ENCODE measurements at regions not wholly inside any gene's neighbourhood (a gene's known extent, or its start where the extent isn't known, plus 50 kb on each side); places are given as distances from the start of the nearest gene placed in this dataset.
"Not testable (repeated sequence)": the region's sequence is repeated elsewhere in the genome, so short reads cannot be mapped to it uniquely, and the experiment has no call there.

GRCh38 chr6:74492587-74492986 is 713.3 kb downstream of the COL12A1 start:
- no peaks in the 10 kb centered on the region for H3K9me3 ChIP-seq
- TF ChIP-seq, protein P1, sequence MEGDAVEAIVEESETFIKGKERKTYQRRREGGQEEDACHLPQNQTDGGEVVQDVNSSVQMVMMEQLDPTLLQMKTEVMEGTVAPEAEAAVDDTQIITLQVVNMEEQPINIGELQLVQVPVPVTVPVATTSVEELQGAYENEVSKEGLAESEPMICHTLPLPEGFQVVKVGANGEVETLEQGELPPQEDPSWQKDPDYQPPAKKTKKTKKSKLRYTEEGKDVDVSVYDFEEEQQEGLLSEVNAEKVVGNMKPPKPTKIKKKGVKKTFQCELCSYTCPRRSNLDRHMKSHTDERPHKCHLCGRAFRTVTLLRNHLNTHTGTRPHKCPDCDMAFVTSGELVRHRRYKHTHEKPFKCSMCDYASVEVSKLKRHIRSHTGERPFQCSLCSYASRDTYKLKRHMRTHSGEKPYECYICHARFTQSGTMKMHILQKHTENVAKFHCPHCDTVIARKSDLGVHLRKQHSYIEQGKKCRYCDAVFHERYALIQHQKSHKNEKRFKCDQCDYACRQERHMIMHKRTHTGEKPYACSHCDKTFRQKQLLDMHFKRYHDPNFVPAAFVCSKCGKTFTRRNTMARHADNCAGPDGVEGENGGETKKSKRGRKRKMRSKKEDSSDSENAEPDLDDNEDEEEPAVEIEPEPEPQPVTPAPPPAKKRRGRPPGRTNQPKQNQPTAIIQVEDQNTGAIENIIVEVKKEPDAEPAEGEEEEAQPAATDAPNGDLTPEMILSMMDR (IDR thresholded peaks at IDR 0.05 in 4 of 5, conservative IDR thresholded peaks at IDR 0.05 in 1 of 5) = no peak
- no peak for TF ChIP-seq POLR2A (IDR thresholded peaks at IDR 0.05)
- in situ Hi-C loops (cut with MboI; ENCODE audit: low sequenced_read_pairs in 4 of 4) = no loop called here
- DNase-seq (no peak), ATAC-seq (no peak)
- H3K4me1 ChIP-seq = no peaks in the 10 kb centered on the region
- no peaks in the 10 kb centered on the region for H3K27me3 ChIP-seq
- no peak overlapping the region for H3K4me3 ChIP-seq
- H3K36me3 ChIP-seq = no peaks in the 10 kb centered on the region
- no peak overlapping the region for H3K27ac ChIP-seq
- intact Hi-C loops (cut with DNase I; ENCODE audit: low total_unique reads) = no loop called here

GRCh38 chr6:74491844-74492374 is 713.9 kb downstream of the COL12A1 start:
- ATAC-seq (no peak), DNase-seq (no peak)
- TF ChIP-seq POLR2A (IDR thresholded peaks at IDR 0.05) = no peak
- TF ChIP-seq, protein P1 (IDR thresholded peaks at IDR 0.05 in 4 of 5, conservative IDR thresholded peaks at IDR 0.05 in 1 of 5) = no peak
- Histone ChIP-seq H3K36me3 (no peaks in the 10 kb centered on the region), H3K27me3 (no peaks in the 10 kb centered on the region), H3K4me3 (no peak overlapping the region), H3K27ac (no peak overlapping the region), H3K4me1 (no peaks in the 10 kb centered on the region), H3K9me3 (no peaks in the 10 kb centered on the region)
- intact Hi-C loops (cut with DNase I; ENCODE audit: low total_unique reads) (no loop called here), in situ Hi-C loops (cut with MboI; ENCODE audit: low sequenced_read_pairs in 4 of 4) (no loop called here)

- in situ Hi-C loops (cut with MboI; ENCODE audit: low sequenced_read_pairs in 4 of 4); H3K9me3 ChIP-seq; H3K4me1 ChIP-seq; intact Hi-C loops (cut with DNase I; ENCODE audit: low total_unique reads); H3K27ac ChIP-seq; H3K4me3 ChIP-seq; H3K36me3 ChIP-seq; ATAC-seq; H3K27me3 ChIP-seq; DNase-seq: not testable (repeated sequence)
Measured at GRCh38 chr6:74488726-74489125, 717.1 kb downstream of the COL12A1 start.

- ATAC-seq = no peak
- Histone ChIP-seq H3K36me3 (no peaks in the 10 kb centered on the region), H3K4me1 (no peaks in the 10 kb centered on the region), H3K9me3 (no peaks in the 10 kb centered on the region), H3K27ac (no peak overlapping the region), H3K4me3 (no peak overlapping the region), H3K27me3 (no peaks in the 10 kb centered on the region)
- no peak for DNase-seq
- intact Hi-C loops (cut with DNase I; ENCODE audit: low total_unique reads) = no loop called here
- TF ChIP-seq, protein P1 (IDR thresholded peaks at IDR 0.05 in 4 of 5, conservative IDR thresholded peaks at IDR 0.05 in 1 of 5) = no peak
- TF ChIP-seq POLR2A (IDR thresholded peaks at IDR 0.05) = no peak
- in situ Hi-C loops (cut with MboI; ENCODE audit: low sequenced_read_pairs in 4 of 4) = no loop called here
Measured at GRCh38 chr6:74482180-74482579, 723.7 kb downstream of the COL12A1 start.

GRCh38 chr6:74480561-74480960 is 725.3 kb downstream of the COL12A1 start:
- Histone ChIP-seq H3K27me3 (no peaks in the 10 kb centered on the region), H3K9me3 (no peaks in the 10 kb centered on the region), H3K4me1 (no peaks in the 10 kb centered on the region), H3K4me3 (no peak overlapping the region), H3K36me3 (no peaks in the 10 kb centered on the region), H3K27ac (no peak overlapping the region)
- in situ Hi-C loops (cut with MboI; ENCODE audit: low sequenced_read_pairs in 4 of 4) = no loop called here
- no peak for ATAC-seq
- intact Hi-C loops (cut with DNase I; ENCODE audit: low total_unique reads) = no loop called here
- no peak for DNase-seq
- TF ChIP-seq, protein P1 (IDR thresholded peaks at IDR 0.05 in 4 of 5, conservative IDR thresholded peaks at IDR 0.05 in 1 of 5) = no peak
- no peak for TF ChIP-seq POLR2A (IDR thresholded peaks at IDR 0.05)
